PC-3 (cell line): ENCODE measurements at regions not wholly inside any gene's neighbourhood (a gene's known extent, or its start where the extent isn't known, plus 50 kb on each side); places are given as distances from the start of the nearest gene placed in this dataset.

ENCODE experiments used
- CTCF ChIP-seq: fragments of 300-600 bp; sonication (generic); conservative IDR thresholded peaks from 2 replicates; pipeline ENCODE4 v1.5.1; 2017; ENCODE audit warnings: antibody characterized with exemption, low read depth, mild to moderate bottlenecking, low read length
- EZH2phosphoT487 ChIP-seq: fragments of 300-600 bp; sonication (generic); IDR thresholded peaks from 2 replicates; pipeline ENCODE4 v1.6.1; 2018; ENCODE audit warnings: mild to moderate bottlenecking, antibody characterized with exemption, low read length, borderline replicate concordance

DNA sequence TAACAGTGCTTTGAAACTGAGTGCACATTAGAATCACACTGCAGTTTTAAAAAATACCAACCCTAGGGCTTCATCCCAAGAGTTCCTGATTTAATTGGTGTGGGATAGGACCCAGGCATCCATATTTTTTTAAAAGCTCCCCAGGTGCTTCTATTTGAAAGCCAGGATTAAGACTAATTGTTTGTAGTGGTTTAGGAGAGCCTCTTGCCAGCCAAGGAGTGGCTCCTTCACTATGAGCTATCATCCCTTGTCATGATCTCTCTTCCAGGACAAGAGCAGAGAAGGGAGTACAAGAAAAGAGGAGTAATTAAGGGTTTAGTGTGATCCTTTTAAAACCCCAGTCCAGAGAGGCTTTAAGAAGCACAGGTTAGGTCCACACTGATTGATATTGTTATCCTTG, 178.0 kb downstream of the CAND1 start:
- TF ChIP-seq EZH2phosphoT487 (no peak), CTCF (no peak)
